IPS-18a (cell line): ENCODE measurements at regions not wholly inside any gene's neighbourhood (a gene's known extent, or its start where the extent isn't known, plus 50 kb on each side); places are given as distances from the start of the nearest gene placed in this dataset.

Experiments
- H3K27ac ChIP-seq: one replicate; pipeline ENCODE4 v1.5.1; 2013; ENCODE audit warnings: low read length
- H3K27me3 ChIP-seq: one replicate; pipeline ENCODE4 v1.6.1; 2013; ENCODE audit warnings: mild to moderate bottlenecking, low read length; ENCODE audit not compliant: control insufficient read depth, insufficient read depth
- H3K36me3 ChIP-seq: one replicate; pipeline ENCODE4 v1.6.1; 2013; ENCODE audit warnings: low read depth, low read length; ENCODE audit not compliant: control insufficient read depth
- H3K4me1 ChIP-seq: one replicate; pipeline ENCODE4 v1.6.1; 2013; ENCODE audit warnings: low read depth, low read length; ENCODE audit not compliant: control insufficient read depth
- H3K4me3 ChIP-seq: one replicate; pipeline ENCODE4 v1.5.1; 2013; ENCODE audit warnings: low read length
- H3K9ac ChIP-seq: one replicate; pipeline ENCODE4 v1.6.1; 2013; ENCODE audit warnings: mild to moderate bottlenecking, low read length, moderate library complexity
- H3K9me3 ChIP-seq: one replicate; pipeline ENCODE4 v1.6.1; 2013; ENCODE audit warnings: low read depth, low read length; ENCODE audit not compliant: control insufficient read depth

GRCh38 chr10:4775808-4776207 is 50.2 kb upstream of the AKR1E2 start:
- Histone ChIP-seq H3K27ac (no peak overlapping the region), H3K36me3 (no peaks in the 10 kb centered on the region), H3K9me3 (no peaks in the 10 kb centered on the region), H3K27me3 (no peaks in the 10 kb centered on the region), H3K9ac (no peak overlapping the region), H3K4me3 (no peak overlapping the region), H3K4me1 (no peaks in the 10 kb centered on the region)

- no peaks in the 10 kb centered on the region for H3K9me3 ChIP-seq
- no peaks in the 10 kb centered on the region for H3K36me3 ChIP-seq
- H3K27ac ChIP-seq = no peak overlapping the region
- no peaks in the 10 kb centered on the region for H3K27me3 ChIP-seq
- H3K4me1 ChIP-seq = peaks cover 2% of the 10 kb centered on the region
- no peak overlapping the region for H3K9ac ChIP-seq
- no peak overlapping the region for H3K4me3 ChIP-seq
Observed at GRCh38 chr10:4772202-4772570, 53.8 kb upstream of the AKR1E2 start.

GRCh38 chr10:4771554-4772201 is 54.3 kb upstream of the AKR1E2 start:
- H3K36me3 ChIP-seq = no peaks in the 10 kb centered on the region
- no peaks in the 10 kb centered on the region for H3K9me3 ChIP-seq
- no peak overlapping the region for H3K27ac ChIP-seq
- no peak overlapping the region for H3K9ac ChIP-seq
- no peaks in the 10 kb centered on the region for H3K27me3 ChIP-seq
- H3K4me1 ChIP-seq = peaks cover 2% of the 10 kb centered on the region
- H3K4me3 ChIP-seq = no peak overlapping the region

DNA sequence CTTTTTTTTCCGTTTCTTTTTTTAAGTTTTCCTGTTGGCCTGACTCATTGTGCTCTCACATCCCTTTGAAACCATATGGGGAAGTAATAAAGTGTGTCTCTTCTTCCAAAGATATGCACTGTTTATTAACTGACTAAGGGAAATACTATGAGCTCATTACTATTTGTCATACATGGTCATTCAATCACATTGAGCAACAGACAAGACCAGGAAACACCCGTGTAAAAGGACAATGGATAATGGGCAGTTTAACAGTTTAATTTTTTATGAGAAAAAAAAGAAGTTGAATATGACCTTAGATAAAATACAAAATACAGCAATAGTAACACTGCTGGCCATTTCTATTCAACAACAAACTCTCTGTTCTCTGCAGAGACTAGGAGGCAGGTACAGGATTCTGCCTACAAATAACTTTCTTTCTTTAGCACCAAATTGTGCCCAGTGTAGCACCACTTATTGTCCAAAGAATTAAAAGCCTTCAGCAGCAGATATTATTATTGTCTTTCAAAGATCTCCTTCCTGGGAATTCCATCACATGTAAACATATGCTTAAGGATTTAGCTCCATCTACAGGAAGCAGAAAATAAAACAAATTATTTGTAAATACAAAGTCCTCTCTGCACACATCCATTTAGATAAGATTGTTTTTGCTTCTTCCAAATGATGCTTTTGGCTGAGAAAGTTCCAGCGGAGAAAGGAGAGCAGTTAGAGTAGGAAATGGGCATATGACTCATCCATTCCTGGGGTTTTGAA is 55.0 kb upstream of the AKR1E2 start:
- no peaks in the 10 kb centered on the region for H3K36me3 ChIP-seq
- H3K4me1 ChIP-seq = peaks cover 2% of the 10 kb centered on the region
- no peak overlapping the region for H3K9ac ChIP-seq
- no peak overlapping the region for H3K4me3 ChIP-seq
- no peaks in the 10 kb centered on the region for H3K9me3 ChIP-seq
- H3K27ac ChIP-seq = no peak overlapping the region
- no peaks in the 10 kb centered on the region for H3K27me3 ChIP-seq

DNA sequence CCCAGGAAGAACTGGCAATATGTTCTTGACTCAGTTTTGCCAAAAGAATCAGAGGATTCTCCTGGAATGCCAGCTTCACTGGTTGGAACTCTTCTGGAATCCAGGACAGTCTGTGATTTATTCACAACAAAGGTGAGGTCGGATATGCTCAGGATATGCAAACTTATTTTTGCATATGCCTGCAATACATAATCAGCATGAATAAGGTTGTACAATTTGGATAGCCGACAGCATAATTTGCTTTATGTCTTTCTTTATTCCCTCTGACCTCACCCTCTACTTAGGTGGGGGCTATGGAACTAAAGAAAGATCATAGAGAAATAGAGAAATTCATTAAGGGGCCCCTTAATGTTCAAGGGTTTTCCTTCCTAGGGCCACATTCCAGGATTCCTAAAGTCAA is 57.6 kb upstream of the AKR1E2 start:
- Histone ChIP-seq H3K36me3 (no peaks in the 10 kb centered on the region), H3K27me3 (no peaks in the 10 kb centered on the region), H3K4me1 (peaks cover 2% of the 10 kb centered on the region), H3K27ac (no peak overlapping the region), H3K9ac (no peak overlapping the region), H3K4me3 (no peak overlapping the region), H3K9me3 (no peaks in the 10 kb centered on the region)

DNA sequence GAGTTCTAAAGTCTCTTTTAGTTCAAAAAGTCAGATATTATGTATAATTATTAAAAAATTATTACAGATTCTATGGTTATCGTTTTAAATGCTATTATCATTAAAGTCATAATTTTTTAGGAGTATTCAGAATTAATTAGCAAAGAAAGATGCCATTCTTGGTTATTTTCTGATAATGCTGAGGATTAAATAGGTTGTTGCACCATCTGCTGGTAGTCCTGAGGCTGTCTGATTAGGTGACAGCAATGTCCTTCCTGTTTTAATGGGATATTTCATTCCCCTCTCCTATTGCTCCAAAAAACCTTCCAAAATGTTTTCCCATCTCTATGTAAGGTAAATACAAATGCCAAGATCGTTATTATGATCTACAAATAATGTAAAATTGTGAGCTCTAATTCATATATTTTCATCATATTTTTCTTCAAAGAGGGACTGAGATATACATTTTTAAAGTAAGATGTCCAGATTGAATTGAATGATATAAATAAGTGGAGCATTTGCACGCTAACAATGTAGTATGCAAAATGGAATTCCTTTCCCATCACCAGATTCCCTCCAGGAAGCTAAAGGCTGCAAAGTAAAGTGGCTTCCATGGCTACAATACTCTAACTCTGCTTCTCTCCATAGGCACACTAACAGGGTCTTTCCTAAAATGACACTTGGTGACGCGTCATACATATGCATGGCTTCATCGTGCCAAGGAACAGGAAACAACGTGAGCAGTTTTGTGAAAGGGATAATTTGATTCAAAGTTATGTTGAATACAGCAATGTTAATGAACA is 58.8 kb upstream of the AKR1E2 start:
- no peaks in the 10 kb centered on the region for H3K9me3 ChIP-seq
- peaks cover 2% of the 10 kb centered on the region for H3K4me1 ChIP-seq
- H3K4me3 ChIP-seq = no peak overlapping the region
- no peak overlapping the region for H3K9ac ChIP-seq
- no peaks in the 10 kb centered on the region for H3K27me3 ChIP-seq
- H3K27ac ChIP-seq = no peak overlapping the region
- H3K36me3 ChIP-seq = no peaks in the 10 kb centered on the region

GRCh38 chr10:4766454-4766853 is 59.6 kb upstream of the AKR1E2 start:
- Histone ChIP-seq H3K4me3 (no peak overlapping the region), H3K27me3 (no peaks in the 10 kb centered on the region), H3K4me1 (peaks cover 2% of the 10 kb centered on the region), H3K9ac (no peak overlapping the region), H3K9me3 (no peaks in the 10 kb centered on the region), H3K36me3 (no peaks in the 10 kb centered on the region), H3K27ac (no peak overlapping the region)

GRCh38 chr10:4765428-4765827 is 60.6 kb upstream of the AKR1E2 start:
- Histone ChIP-seq H3K9me3 (no peaks in the 10 kb centered on the region), H3K36me3 (no peaks in the 10 kb centered on the region), H3K27me3 (no peaks in the 10 kb centered on the region), H3K9ac (no peak overlapping the region), H3K27ac (no peak overlapping the region), H3K4me3 (no peak overlapping the region), H3K4me1 (peaks cover 2% of the 10 kb centered on the region)

DNA sequence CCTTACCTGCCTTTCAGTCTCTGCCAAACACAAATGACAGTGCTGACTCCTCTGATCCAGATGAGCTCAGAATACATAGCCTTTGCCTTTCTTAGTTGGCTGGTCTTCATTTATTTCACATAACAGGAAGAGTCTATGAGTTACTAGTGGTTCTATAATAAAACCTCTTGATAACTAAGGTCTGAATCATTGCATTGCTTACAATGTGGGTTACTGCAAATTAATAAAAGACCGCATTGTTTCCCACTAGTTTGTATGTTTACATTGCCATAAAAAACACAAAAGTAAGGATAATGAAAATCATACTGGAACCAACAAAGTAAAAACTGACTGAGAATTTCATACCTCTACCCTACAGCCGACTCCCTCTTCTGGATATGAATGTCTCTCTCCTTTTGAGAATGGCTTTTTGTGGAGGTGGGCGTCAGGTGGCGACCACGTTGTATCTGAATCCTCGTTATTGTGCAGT is 62.0 kb upstream of the AKR1E2 start:
- Histone ChIP-seq H3K9ac (no peak overlapping the region), H3K4me1 (no peaks in the 10 kb centered on the region), H3K36me3 (no peaks in the 10 kb centered on the region), H3K27me3 (no peaks in the 10 kb centered on the region), H3K4me3 (no peak overlapping the region), H3K9me3 (no peaks in the 10 kb centered on the region), H3K27ac (no peak overlapping the region)

DNA sequence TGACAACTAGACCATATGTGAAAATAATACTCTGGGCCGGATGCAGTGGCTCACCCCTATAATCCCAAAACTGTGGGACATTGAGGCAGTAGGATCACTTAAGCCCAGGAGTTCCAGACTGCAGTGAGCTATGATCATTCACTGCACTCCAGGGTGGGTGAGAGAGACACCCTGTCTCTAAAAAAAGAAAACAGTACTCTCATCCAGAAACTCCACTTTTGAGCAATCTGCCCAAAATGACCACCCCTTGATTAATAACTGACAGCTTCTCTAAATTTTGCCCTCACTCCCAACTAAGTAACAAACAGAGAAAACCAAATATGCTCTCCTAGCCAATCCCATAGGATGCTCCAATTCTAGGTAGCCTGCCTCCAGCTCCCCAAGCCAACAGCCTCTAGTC is 62.5 kb upstream of the AKR1E2 start:
- H3K36me3 ChIP-seq = no peaks in the 10 kb centered on the region
- H3K4me3 ChIP-seq = no peak overlapping the region
- H3K9me3 ChIP-seq = no peaks in the 10 kb centered on the region
- H3K9ac ChIP-seq = no peak overlapping the region
- no peaks in the 10 kb centered on the region for H3K4me1 ChIP-seq
- H3K27me3 ChIP-seq = no peaks in the 10 kb centered on the region
- no peak overlapping the region for H3K27ac ChIP-seq

GRCh38 chr10:4758256-4758655 is 67.8 kb upstream of the AKR1E2 start:
- Histone ChIP-seq H3K4me1 (no peaks in the 10 kb centered on the region), H3K4me3 (no peak overlapping the region), H3K9ac (no peak overlapping the region), H3K27ac (no peak overlapping the region), H3K36me3 (no peaks in the 10 kb centered on the region), H3K27me3 (no peaks in the 10 kb centered on the region), H3K9me3 (no peaks in the 10 kb centered on the region)
